GM12874 (cell line): ENCODE measurements at regions not wholly inside any gene's neighbourhood (a gene's known extent, or its start where the extent isn't known, plus 50 kb on each side); places are given as distances from the start of the nearest gene placed in this dataset.

ENCODE experiments used
- CTCF ChIP-seq: IDR thresholded peaks from 2 replicates; pipeline ENCODE4 v1.5.1; 2011; ENCODE audit warnings: low read depth, mild to moderate bottlenecking, control low read depth, low read length, moderate library complexity; ENCODE audit not compliant: insufficient read depth

DNA sequence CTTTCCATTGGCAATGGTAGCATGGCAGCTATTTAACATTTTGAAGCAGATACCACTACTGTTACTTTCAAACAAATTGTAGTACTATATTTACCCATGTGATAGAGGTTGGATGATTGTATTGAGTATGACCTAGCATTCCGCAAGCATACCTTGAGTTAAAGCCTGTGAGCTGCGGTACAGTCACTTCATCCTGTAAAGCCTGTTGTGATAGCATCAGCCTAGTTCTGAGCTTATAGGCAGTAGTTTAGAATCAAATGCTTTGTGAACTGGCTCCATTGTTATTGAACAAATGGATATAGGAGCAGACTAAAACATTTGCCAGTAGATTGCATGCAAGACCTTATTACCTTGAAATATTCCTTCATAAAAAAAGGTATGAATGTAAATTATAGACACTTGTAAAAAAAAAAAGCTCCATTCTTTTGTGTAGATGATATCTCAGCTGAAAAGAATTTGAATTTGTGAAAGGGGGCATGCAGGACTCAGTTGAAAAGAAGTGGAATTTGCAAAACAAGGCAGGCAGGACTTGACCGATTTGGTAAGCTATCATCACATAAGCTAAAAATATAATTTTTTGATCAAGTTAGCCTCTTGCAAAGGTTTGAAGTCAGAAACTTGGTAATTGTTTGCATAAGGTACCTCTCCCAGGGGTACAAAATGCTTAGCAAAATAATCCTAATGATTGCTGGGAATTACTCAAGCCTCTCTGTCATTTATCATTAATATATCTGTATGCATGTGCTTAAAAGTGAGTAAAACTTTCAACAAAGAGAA is 138.5 kb upstream of the ITGA4 start:
- no peak for TF ChIP-seq CTCF

GRCh38 chr2:181319286-181319685 is 137.9 kb upstream of the ITGA4 start:
- TF ChIP-seq CTCF = no peak

DNA sequence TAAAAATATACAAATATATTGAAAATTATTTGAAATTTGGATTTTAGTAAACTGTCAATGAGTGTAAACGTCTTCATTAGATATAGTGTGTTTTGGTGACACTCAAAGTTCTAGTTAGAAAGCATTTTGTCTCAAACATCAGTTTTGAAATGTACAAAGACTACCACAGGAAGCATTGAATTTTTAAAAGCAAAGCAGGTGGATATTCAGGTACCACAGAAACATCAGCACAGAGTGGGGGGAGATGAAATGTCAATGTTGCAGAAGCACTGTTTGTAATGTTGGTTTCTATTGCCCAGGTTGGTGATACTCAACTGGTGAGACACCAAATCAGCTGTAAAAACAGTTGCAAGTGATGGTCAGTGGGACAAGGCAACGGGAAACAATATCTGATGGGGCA is 136.5 kb upstream of the ITGA4 start:
- no peak for TF ChIP-seq CTCF

GRCh38 chr2:181324912-181325311 is 132.3 kb upstream of the ITGA4 start:
- TF ChIP-seq CTCF = no peak

- TF ChIP-seq CTCF = no peak
Observed at GRCh38 chr2:181326661-181327060, 130.5 kb upstream of the ITGA4 start.

DNA sequence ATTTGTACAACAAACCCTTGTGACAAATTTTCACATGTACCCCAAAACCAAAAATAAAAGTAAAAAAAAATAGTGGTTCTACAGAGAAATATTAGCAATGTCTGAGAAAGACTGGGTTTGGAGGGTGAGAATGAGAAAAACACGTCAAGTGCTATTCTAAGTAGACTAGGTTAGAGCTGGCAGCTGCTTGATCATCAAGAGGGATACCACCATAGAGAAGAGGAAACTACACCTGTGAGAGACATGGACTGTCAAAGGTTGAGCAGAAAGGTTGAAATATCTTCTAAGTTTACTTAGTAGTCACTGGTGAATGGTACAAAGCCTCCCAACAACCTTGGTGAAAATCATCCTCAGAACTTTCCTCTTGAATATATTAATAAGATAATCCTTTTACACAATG is 126.9 kb upstream of the ITGA4 start:
- no peak for TF ChIP-seq CTCF

DNA sequence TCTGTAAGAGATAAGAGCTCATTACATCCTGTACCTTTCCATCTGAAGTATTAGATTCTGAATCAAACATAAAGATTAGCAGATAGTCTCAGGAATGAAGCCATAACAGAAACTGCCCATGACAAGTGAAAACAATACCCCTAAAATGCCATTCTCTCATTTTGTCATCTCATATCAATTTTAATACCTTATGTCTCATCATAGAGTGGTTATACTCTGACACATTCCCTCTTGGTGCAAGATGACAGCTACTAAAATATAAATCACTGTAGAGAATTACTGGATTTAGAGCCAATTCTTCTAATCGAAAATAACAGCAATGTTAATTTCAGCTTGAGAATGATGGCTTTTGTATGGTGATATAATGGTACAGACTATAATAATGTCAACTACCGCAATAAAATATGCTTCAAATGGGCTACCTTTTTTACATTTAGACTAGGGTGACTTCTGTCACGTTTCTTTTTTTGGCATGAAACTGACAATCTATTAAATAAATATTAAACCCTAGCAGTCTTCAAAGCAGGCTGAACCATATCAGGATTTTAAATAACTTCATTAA is 125.1 kb upstream of the ITGA4 start:
- no peak for TF ChIP-seq CTCF
